Cardiac fibroblast (primary cell): ENCODE measurements at regions not wholly inside any gene's neighbourhood (a gene's known extent, or its start where the extent isn't known, plus 50 kb on each side); places are given as distances from the start of the nearest gene placed in this dataset.

ENCODE experiments used
- DNase-seq, 2 donors: peaks; one replicate each; pipeline versions ENCODE4 v3.0.0 to v3.0.0-alpha.2; 2010; ENCODE audit warnings: low read depth in 2 of 2
- H3K4me3 ChIP-seq, 2 donors: replicated peaks in 1 of 2; 1 replicate in 1 of 2; 2 replicates in 1 of 2; pipeline ENCODE4 v1.5.1; 2011; ENCODE audit warnings: low read depth in 2 of 2, low read length in 2 of 2, mild to moderate bottlenecking in 2 of 2, moderate library complexity in 1 of 2
- CTCF ChIP-seq: IDR thresholded peaks from one replicate; pipeline ENCODE4 v1.5.1; 2011; ENCODE audit warnings: low read depth, mild to moderate bottlenecking, low read length, inconsistent platforms

DNA sequence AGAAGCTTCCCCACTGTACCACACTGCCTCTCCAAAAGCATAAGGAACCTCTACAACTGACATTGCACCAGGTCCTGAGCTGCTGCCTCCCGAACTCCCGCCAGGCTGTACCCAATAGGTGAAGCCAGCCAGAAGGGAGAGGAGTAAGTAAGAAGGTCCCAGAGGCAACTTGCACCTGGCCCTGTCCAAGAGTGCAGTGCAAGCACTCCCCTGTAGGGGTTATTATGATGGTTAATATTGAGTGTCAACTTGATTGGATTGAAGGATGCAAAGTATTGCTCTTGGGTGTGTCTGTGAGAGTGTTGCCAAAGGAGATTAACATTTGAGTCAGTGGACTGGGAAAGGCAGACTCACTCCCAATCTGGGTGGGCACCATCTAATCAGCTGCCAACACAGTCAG lies 879.3 kb upstream of the SLIT2 start:
- TF ChIP-seq CTCF: no peak
- DNase-seq: no peak
- H3K4me3 ChIP-seq: no peak overlapping the region

- no peak for DNase-seq
- H3K4me3 ChIP-seq: no peak overlapping the region
- no peak for TF ChIP-seq CTCF
These were observed 882.9 kb upstream of the SLIT2 start for GRCh38 chr4:19368800-19369199.

GRCh38 chr4:19366916-19367315 lies 884.8 kb upstream of the SLIT2 start:
- no peak for TF ChIP-seq CTCF
- DNase-seq: no peak
- H3K4me3 ChIP-seq: no peak overlapping the region

- no peak overlapping the region for H3K4me3 ChIP-seq
- peak in 1 of 2 donors; percentile 80 for DNase-seq
- TF ChIP-seq CTCF: no peak
These were observed 893.7 kb upstream of the SLIT2 start for GRCh38 chr4:19358015-19358414.

DNA sequence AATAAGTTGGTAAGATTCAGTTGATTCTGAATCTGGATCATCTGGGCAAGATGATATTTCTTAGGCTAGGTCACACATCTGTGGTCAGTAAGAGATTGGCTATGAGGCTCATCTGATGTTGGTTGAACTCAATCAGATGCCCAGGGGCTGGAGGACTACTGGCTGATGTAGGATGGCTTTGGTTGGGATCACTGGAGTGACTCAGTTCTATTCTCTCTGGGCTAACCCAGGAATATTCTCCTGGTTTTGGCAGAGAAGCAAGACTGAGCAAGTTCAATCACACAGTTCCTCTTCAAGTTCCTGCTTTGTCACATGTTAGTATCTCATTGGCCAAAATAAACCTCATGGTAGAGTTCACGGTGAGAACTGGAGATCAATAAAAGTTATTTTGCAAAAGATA lies 902.3 kb upstream of the SLIT2 start:
- H3K4me3 ChIP-seq: no peak overlapping the region
- peak in 1 of 2 donors; percentile 12 for DNase-seq
- TF ChIP-seq CTCF: no peak

DNA sequence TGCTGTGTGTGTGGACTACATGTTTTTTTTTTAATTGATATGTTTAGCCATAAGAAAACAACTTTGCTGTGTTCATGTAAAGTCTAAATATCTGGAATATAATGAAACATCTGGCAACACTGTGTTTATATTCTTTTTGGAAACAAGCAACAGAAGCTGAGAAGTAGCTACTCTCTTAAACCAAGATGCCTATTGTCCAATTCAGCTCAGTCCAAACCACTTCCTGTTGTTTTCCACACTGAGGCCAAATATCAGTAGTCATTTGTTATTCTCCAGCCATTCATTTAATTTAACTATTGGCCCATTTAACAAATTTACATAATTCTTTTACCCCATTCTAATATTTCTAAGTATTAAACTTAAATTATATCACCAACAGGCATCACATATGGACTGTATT lies 903.0 kb upstream of the SLIT2 start:
- H3K4me3 ChIP-seq: no peak overlapping the region
- peak; percentile 11 to 58 for DNase-seq
- TF ChIP-seq CTCF: no peak

GRCh38 chr4:19346636-19347035 lies 905.1 kb upstream of the SLIT2 start:
- DNase-seq: no peak
- TF ChIP-seq CTCF: no peak
- H3K4me3 ChIP-seq: no peak overlapping the region
